IMR-90 (cell line): ENCODE measurements at regions not wholly inside any gene's neighbourhood (a gene's known extent, or its start where the extent isn't known, plus 50 kb on each side); places are given as distances from the start of the nearest gene placed in this dataset.

Experiments
- ATAC-seq: fragments of 200-7000 bp; cut with Tn5 transposase; 2 replicates; pipeline ENCODE4 v1.9.1; 2020; ENCODE audit warnings: low read depth, mild to moderate bottlenecking, moderate library complexity
- BruUV-seq: library from RNA; stranded (reverse); fragments of 400-500 nt; replicated peaks from 2 replicates; lab custom pipeline; 2021; lab: Mats Ljungman, UMichigan
- CTCF ChIA-PET: fragments of 300-600 bp; formaldehyde crosslinking; extraction: SDS; loops from one replicate; lab custom pipeline; 2021; ENCODE audit warnings: antibody characterized with exemption; lab: Yijun Ruan, JAX
- POLR2A ChIA-PET: fragments of 300-600 bp; sonication (Branson Sonifier 250); formaldehyde crosslinking; loops from one replicate; lab custom pipeline; 2022; ENCODE audit warnings: antibody characterized with exemption; ENCODE audit not compliant: unreplicated experiment; lab: Charles Lee
- DNase-seq: peaks from one replicate; pipeline ENCODE4 v3.0.0; 2013
- H2AFZ ChIP-seq: replicated peaks from 2 replicates; pipeline ENCODE3; 2013; ENCODE audit warnings: low read length, mild to moderate bottlenecking; ENCODE audit not compliant: poor library complexity
- H2AK5ac ChIP-seq: 2 replicates; pipeline ENCODE4 v1.6.1; 2013; ENCODE audit warnings: low read depth, low read length, inconsistent platforms
- H2AK9ac ChIP-seq: replicated peaks from 2 replicates; pipeline ENCODE3; 2013; ENCODE audit warnings: mild to moderate bottlenecking, low read depth, low read length, moderate library complexity; ENCODE audit not compliant: poor library complexity
- H2BK120ac ChIP-seq: 2 replicates; pipeline ENCODE4 v1.6.1; 2013; ENCODE audit warnings: low read depth, low read length, inconsistent platforms
- H2BK15ac ChIP-seq: 3 replicates; pipeline ENCODE4 v1.6.1; 2013; ENCODE audit warnings: low read depth, low read length, inconsistent platforms
- H2BK20ac ChIP-seq: 2 replicates; pipeline ENCODE4 v1.6.1; 2013; ENCODE audit warnings: low read depth, mild to moderate bottlenecking, inconsistent platforms, low read length, moderate library complexity
- H2BK5ac ChIP-seq: 2 replicates; pipeline ENCODE4 v1.6.1; 2013; ENCODE audit warnings: mild to moderate bottlenecking, low read depth, low read length, inconsistent platforms; ENCODE audit not compliant: poor library complexity, severe bottlenecking
- H3K14ac ChIP-seq: replicated peaks from 2 replicates; pipeline ENCODE4 v1.6.1; 2013; ENCODE audit warnings: low read depth, low read length, inconsistent platforms
- H3K18ac ChIP-seq: 2 replicates; pipeline ENCODE4 v1.6.1; 2013; ENCODE audit warnings: low read depth, low read length, control low read depth
- H3K23ac ChIP-seq: 2 replicates; pipeline ENCODE4 v1.6.1; 2013; ENCODE audit warnings: low read depth, low read length, inconsistent platforms
- H3K27ac ChIP-seq: 2 replicates; pipeline ENCODE4 v1.5.1; 2013; ENCODE audit warnings: mild to moderate bottlenecking, control low read depth, low read length; ENCODE audit not compliant: insufficient read depth
- H3K27me3 ChIP-seq: 2 replicates; pipeline ENCODE4 v1.6.1; 2013; ENCODE audit warnings: low read length; ENCODE audit not compliant: control insufficient read depth, insufficient read depth
- H3K36me3 ChIP-seq: 2 replicates; pipeline ENCODE4 v1.6.1; 2013; ENCODE audit warnings: low read length, mixed read lengths; ENCODE audit not compliant: control insufficient read depth, insufficient read depth
- H3K4ac ChIP-seq: 2 replicates; pipeline ENCODE4 v1.6.1; 2013; ENCODE audit warnings: low read depth, low read length, inconsistent platforms
- H3K4me1 ChIP-seq: 2 replicates; pipeline ENCODE4 v1.6.1; 2013; ENCODE audit warnings: low read length, mixed read lengths; ENCODE audit not compliant: control insufficient read depth, insufficient read depth
- H3K4me2 ChIP-seq: 2 replicates; pipeline ENCODE4 v1.6.1; 2013; ENCODE audit warnings: low read depth, mild to moderate bottlenecking, control low read depth, low read length, moderate library complexity
- H3K4me3 ChIP-seq: 2 replicates; pipeline ENCODE4 v1.5.1; 2013; ENCODE audit warnings: low read depth, mild to moderate bottlenecking, control low read depth, low read length, moderate library complexity; ENCODE audit not compliant: insufficient read depth
- H3K56ac ChIP-seq: 2 replicates; pipeline ENCODE4 v1.6.1; 2013; ENCODE audit warnings: low read length, inconsistent platforms; ENCODE audit not compliant: insufficient read depth; ENCODE audit errors: extremely low read depth
- H3K79me1 ChIP-seq, 2 experiments: 2 replicates each; pipeline ENCODE4 v1.6.1; 2013; ENCODE audit warnings: low read length in 2 of 2, inconsistent platforms in 1 of 2, low read depth in 1 of 2
- H3K9ac ChIP-seq: 2 replicates; pipeline ENCODE4 v1.6.1; 2013; ENCODE audit warnings: low read depth, low read length, control low read depth
- H3K9me1 ChIP-seq: 2 replicates; pipeline ENCODE4 v1.6.1; 2013; ENCODE audit warnings: low read length, inconsistent platforms; ENCODE audit not compliant: insufficient read depth
- H3K9me3 ChIP-seq: 2 replicates; pipeline ENCODE4 v1.6.1; 2013; ENCODE audit warnings: low read length; ENCODE audit not compliant: control insufficient read depth, insufficient read depth
- H4K20me1 ChIP-seq: 2 replicates; pipeline ENCODE4 v1.6.1; 2013; ENCODE audit warnings: low read length, inconsistent platforms; ENCODE audit not compliant: insufficient read depth
- H4K5ac ChIP-seq: 2 replicates; pipeline ENCODE4 v1.6.1; 2013; ENCODE audit warnings: mild to moderate bottlenecking, low read depth, low read length, control low read depth
- H4K8ac ChIP-seq, 2 experiments: 2 replicates each; pipeline ENCODE4 v1.6.1; 2013; ENCODE audit warnings: low read depth in 2 of 2, low read length in 2 of 2, control low read depth in 1 of 2, inconsistent platforms in 1 of 2
- H4K91ac ChIP-seq: 2 replicates; pipeline ENCODE4 v1.6.1; 2013; ENCODE audit warnings: low read depth, low read length, inconsistent platforms; ENCODE audit not compliant: insufficient read depth
- BHLHE40 ChIP-seq: fragments of 150-350 bp; IDR thresholded peaks from 2 replicates; pipeline ENCODE4 v1.6.1; 2016; ENCODE audit warnings: mild to moderate bottlenecking, low read depth, low read length
- CEBPB ChIP-seq: IDR thresholded peaks from 2 replicates; pipeline ENCODE4 v1.6.1; 2012; ENCODE audit warnings: low read depth, low read length, improper control_type of control experiment
- CHD1 ChIP-seq: IDR thresholded peaks from 2 replicates; pipeline ENCODE4 v1.6.1; 2012; ENCODE audit warnings: low read depth, low read length, improper control_type of control experiment
- ELK1 ChIP-seq: fragments of 150-350 bp; IDR thresholded peaks from 2 replicates; pipeline ENCODE4 v1.6.1; 2016; ENCODE audit warnings: low read depth, mild to moderate bottlenecking, low read length, moderate library complexity, borderline replicate concordance
- FOS ChIP-seq: fragments of 150-350 bp; IDR thresholded peaks from 2 replicates; pipeline ENCODE4 v1.6.1; 2016; ENCODE audit warnings: low read depth, low read length
- MAFK ChIP-seq: IDR thresholded peaks from 2 replicates; pipeline ENCODE4 v1.6.1; 2012; ENCODE audit warnings: low read depth, low read length, improper control_type of control experiment
- MAZ ChIP-seq: IDR thresholded peaks from 2 replicates; pipeline ENCODE4 v1.6.1; 2012; ENCODE audit warnings: low read depth, mild to moderate bottlenecking, low read length, improper control_type of control experiment, moderate library complexity, borderline replicate concordance
- MXI1 ChIP-seq: IDR thresholded peaks from 2 replicates; pipeline ENCODE4 v1.6.1; 2012; ENCODE audit warnings: low read depth, mild to moderate bottlenecking, low read length, moderate library complexity, borderline replicate concordance
- NFE2L2 ChIP-seq: fragments of 150-350 bp; IDR thresholded peaks from 2 replicates; pipeline ENCODE4 v1.6.1; 2016; ENCODE audit warnings: low read depth, mild to moderate bottlenecking, low read length
- POLR2A ChIP-seq: IDR thresholded peaks from 2 replicates; pipeline ENCODE4 v1.6.1; 2012; ENCODE audit warnings: mild to moderate bottlenecking, low read depth, low read length
- RAD21 ChIP-seq: IDR thresholded peaks from 2 replicates; pipeline ENCODE4 v1.6.1; 2012; ENCODE audit warnings: low read length, improper control_type of control experiment
- RCOR1 ChIP-seq: IDR thresholded peaks from 2 replicates; pipeline ENCODE4 v1.6.1; 2012; ENCODE audit warnings: mild to moderate bottlenecking, low read length, improper control_type of control experiment; ENCODE audit not compliant: insufficient replicate concordance
- RFX5 ChIP-seq: IDR thresholded peaks from 2 replicates; pipeline ENCODE4 v1.8.0; 2012; ENCODE audit warnings: low read depth, mild to moderate bottlenecking, low read length, moderate library complexity
- SMC3 ChIP-seq: fragments of 150-350 bp; IDR thresholded peaks from 2 replicates; pipeline ENCODE4 v1.6.1; 2016; ENCODE audit warnings: low read depth, mild to moderate bottlenecking, antibody characterized with exemption, low read length, moderate library complexity
- USF2 ChIP-seq: fragments of 150-350 bp; IDR thresholded peaks from 2 replicates; pipeline ENCODE4 v1.6.1; 2017; ENCODE audit warnings: mild to moderate bottlenecking, antibody characterized with exemption, low read length, low read depth
- WGBS, 2 experiments: methylation state at CpG; one replicate each; pipeline versions ENCODE4 v1.1.5 to v1.1.7; 2013; ENCODE audit warnings: missing lambda C conversion rate in 2 of 2; ENCODE audit not compliant: insufficient read length in 1 of 2; ENCODE audit errors: extremely low coverage in 2 of 2; 5-methylcytosine and 5-hydroxymethylcytosine counted together
- dilution Hi-C: fragments of 300-500 bp; cut with HindIII; formaldehyde crosslinking; loops from one replicate; pipeline ENCODE4 v1.14.3; 2018; ENCODE audit warnings: low sequenced_read_pairs; ENCODE audit not compliant: unreplicated experiment
- in situ Hi-C: fragments of 300-500 bp; cut with MboI; formaldehyde crosslinking; loops from 3 replicates; pipeline ENCODE4 v1.14.3; 2019; ENCODE audit warnings: low sequenced_read_pairs, inconsistent platforms, mixed read lengths
- intact Hi-C: fragments of 100-400 bp; cut with micrococcal nuclease; formaldehyde crosslinking; loops from 2 replicates; pipeline ENCODE4 v1.10.0; 2022
- TF ChIP-seq, protein P1 (sequence below): conservative IDR thresholded peaks from 2 replicates; pipeline ENCODE4 v1.5.1; 2012; ENCODE audit warnings: mild to moderate bottlenecking, low read depth, low read length, improper control_type of control experiment

- ATAC-seq (no peak), DNase-seq (no peak)
- H4K20me1 ChIP-seq, result no peaks in the 10 kb centered on the region
- H3K36me3 ChIP-seq, result no peaks in the 10 kb centered on the region
- H2BK120ac ChIP-seq, result no peak overlapping the region
- H2BK5ac ChIP-seq, result no peak overlapping the region
- ChIA-PET POLR2A (no interaction called here), CTCF (no interaction called here)
- H3K4me3 ChIP-seq, result no peak overlapping the region
- no peak overlapping the region for H2BK20ac ChIP-seq
- H4K91ac ChIP-seq, result no peak overlapping the region
- H3K56ac ChIP-seq, result no peak overlapping the region
- H2AFZ ChIP-seq, result no peak overlapping the region
- H3K27me3 ChIP-seq, result no peaks in the 10 kb centered on the region
- peaks cover 16% of the 10 kb centered on the region; the same call in 1 of the 2 replicates for H3K9me3 ChIP-seq
- H3K27ac ChIP-seq, result no peak overlapping the region
- H3K9me1 ChIP-seq, result no peaks in the 10 kb centered on the region
- H2BK15ac ChIP-seq, result no peak overlapping the region
- no TSS peak for BruUV-seq
- dilution Hi-C loops (no loop called here), in situ Hi-C loops (loop anchor here (10.0 kb wide), 1 partner anchor 539 kb away; no protein-coding TSS in a partner anchor), intact Hi-C loops (no loop called here)
- H3K4me2 ChIP-seq, result no peak overlapping the region
- H4K8ac ChIP-seq, result no peak overlapping the region
- no peak overlapping the region for H3K9ac ChIP-seq
- H4K5ac ChIP-seq, result no peak overlapping the region
- no peak overlapping the region for H3K23ac ChIP-seq
- no CpG with 5 or more reads among the region's 4 CpGs for WGBS, 2 experiments
- no peak overlapping the region for H2AK9ac ChIP-seq
- TF ChIP-seq CEBPB (no peak), MAZ (no peak), BHLHE40 (no peak), ELK1 (no peak), RFX5 (no peak), POLR2A (no peak), RAD21 (no peak), MAFK (no peak), USF2 (no peak), RCOR1 (no peak), SMC3 (no peak), CHD1 (no peak), NFE2L2 (no peak), MXI1 (no peak), FOS (no peak)
- TF ChIP-seq, protein P1, sequence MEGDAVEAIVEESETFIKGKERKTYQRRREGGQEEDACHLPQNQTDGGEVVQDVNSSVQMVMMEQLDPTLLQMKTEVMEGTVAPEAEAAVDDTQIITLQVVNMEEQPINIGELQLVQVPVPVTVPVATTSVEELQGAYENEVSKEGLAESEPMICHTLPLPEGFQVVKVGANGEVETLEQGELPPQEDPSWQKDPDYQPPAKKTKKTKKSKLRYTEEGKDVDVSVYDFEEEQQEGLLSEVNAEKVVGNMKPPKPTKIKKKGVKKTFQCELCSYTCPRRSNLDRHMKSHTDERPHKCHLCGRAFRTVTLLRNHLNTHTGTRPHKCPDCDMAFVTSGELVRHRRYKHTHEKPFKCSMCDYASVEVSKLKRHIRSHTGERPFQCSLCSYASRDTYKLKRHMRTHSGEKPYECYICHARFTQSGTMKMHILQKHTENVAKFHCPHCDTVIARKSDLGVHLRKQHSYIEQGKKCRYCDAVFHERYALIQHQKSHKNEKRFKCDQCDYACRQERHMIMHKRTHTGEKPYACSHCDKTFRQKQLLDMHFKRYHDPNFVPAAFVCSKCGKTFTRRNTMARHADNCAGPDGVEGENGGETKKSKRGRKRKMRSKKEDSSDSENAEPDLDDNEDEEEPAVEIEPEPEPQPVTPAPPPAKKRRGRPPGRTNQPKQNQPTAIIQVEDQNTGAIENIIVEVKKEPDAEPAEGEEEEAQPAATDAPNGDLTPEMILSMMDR, result no peak
- H3K14ac ChIP-seq, result no peak overlapping the region
- no peak overlapping the region for H3K4ac ChIP-seq
- H3K79me1 ChIP-seq, result no peaks in the 10 kb centered on the region
- H3K4me1 ChIP-seq, result no peaks in the 10 kb centered on the region
- no peak overlapping the region for H2AK5ac ChIP-seq
- no peak overlapping the region for H3K18ac ChIP-seq
These were observed 264.2 kb upstream of the ADAMTS16 start for GRCh38 chr5:4875942-4876341.
